ENCODE measurements at regions not wholly inside any gene's neighbourhood (a gene's known extent, or its start where the extent isn't known, plus 50 kb on each side); places are given as distances from the start of the nearest gene placed in this dataset.

DNA sequence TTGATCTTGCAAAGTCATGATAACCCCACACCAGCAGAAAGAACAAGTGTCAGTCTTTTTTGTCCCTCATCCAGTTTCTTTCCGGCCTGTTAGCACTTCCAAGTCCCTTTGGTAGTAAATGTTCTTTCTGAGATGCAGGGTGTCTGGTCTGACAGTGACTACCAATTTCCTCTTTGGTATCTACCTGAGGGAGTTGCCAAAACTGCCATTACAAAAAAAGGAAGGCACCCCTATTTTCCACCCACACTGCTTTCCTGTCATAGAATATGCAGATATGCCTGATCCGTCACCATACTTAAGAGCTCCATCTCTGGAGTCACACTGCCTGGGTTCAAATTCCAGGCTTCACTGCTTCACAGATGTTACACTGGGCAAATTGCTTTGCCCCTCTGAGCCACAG, 72.4 kb downstream of the ZNF281 start:
- Histone ChIP-seq H3K4me3 (ENCODE audit: extremely low read depth in 1 of 4, insufficient read depth in 2 of 4, low read depth in 3 of 4, low read length in 4 of 4) (no peak overlapping the region), H3K23me2 (ENCODE audit: low read depth, low read length) (no peaks in the 10 kb centered on the region), H3K9me3 (ENCODE audit: insufficient read depth in 2 of 2, low read depth in 1 of 2, low read length in 1 of 2) (no peaks in the 10 kb centered on the region), H3K56ac (replicated peaks; ENCODE audit: insufficient read length, low read depth, low read length) (no peak overlapping the region), H3K23ac (ENCODE audit: insufficient read length) (no peak overlapping the region), H3K4ac (replicated peaks; ENCODE audit: insufficient read length, low read depth, low read length) (no peak overlapping the region), H3K9ac (replicated peaks in 1 of 4; ENCODE audit: extremely low read depth in 1 of 4, low read depth in 3 of 4, low read length in 3 of 4) (no peak overlapping the region), H3K14ac (ENCODE audit: insufficient read length) (no peak overlapping the region), H2AK5ac (ENCODE audit: low read depth, low read length) (no peak overlapping the region), H2BK12ac (ENCODE audit: low read depth, low read length) (peak overlapping the region; percentile 21; the same call in 1 of the 2 replicates), H3K27me3 (replicated peaks in 1 of 4; ENCODE audit: control insufficient read depth in 3 of 4, extremely low read depth in 1 of 4, insufficient read depth in 3 of 4, low read length in 3 of 4) (no peaks in the 10 kb centered on the region), H3K27ac (ENCODE audit: low read depth, low read length) (no peak overlapping the region), H2BK5ac (ENCODE audit: low read depth, low read length) (no peak overlapping the region), H3K4me1 (replicated peaks in 1 of 4; ENCODE audit: control insufficient read depth in 3 of 4, insufficient read depth in 4 of 4, low read length in 3 of 4) (peaks cover 0 to 10% (median 6%) of the 10 kb centered on the region in 4 experiments; a peak in 2 of 7 replicates), H3K36me3 (ENCODE audit: control insufficient read depth in 2 of 4, insufficient read depth in 4 of 4, low read length in 3 of 4) (no peaks in the 10 kb centered on the region), H2BK120ac (replicated peaks; ENCODE audit: low read depth, low read length) (no peak overlapping the region), H4K20me1 (replicated peaks in 1 of 2; ENCODE audit: control insufficient read depth in 1 of 2, insufficient read depth in 2 of 2, low read length in 2 of 2) (no peaks in the 10 kb centered on the region), H2AFZ (ENCODE audit: low read length) (no peak overlapping the region), H2BK15ac (ENCODE audit: low read length) (no peak overlapping the region), H2BK20ac (ENCODE audit: low read length) (peak overlapping the region; percentile 76; the same call in 1 of the 2 replicates), H3K4me2 (ENCODE audit: insufficient read depth in 1 of 2, low read depth in 2 of 2, low read length in 2 of 2) (no peak overlapping the region), H3K18ac (ENCODE audit: extremely low read depth, low read length) (no peak overlapping the region), H4K91ac (replicated peaks; ENCODE audit: insufficient read length, low read length) (no peak overlapping the region), H3K79me2 (ENCODE audit: control insufficient read depth in 1 of 2, insufficient read depth in 2 of 2, low read length in 2 of 2) (no peaks in the 10 kb centered on the region), H3K79me1 (ENCODE audit: low read depth, low read length) (no peaks in the 10 kb centered on the region), H4K5ac (ENCODE audit: insufficient read length, low read depth, low read length) (no peak overlapping the region), H4K8ac (ENCODE audit: extremely low read depth, insufficient read depth, low read length) (no peak overlapping the region)
- WGBS, 2 experiments (ENCODE audit: extremely low coverage in 1 of 2, insufficient coverage in 1 of 2, insufficient read length in 1 of 2, insufficient replicate concordance in 2 of 2, low coverage in 1 of 2, low lambda C conversion rate in 2 of 2, missing lambda C conversion rate in 1 of 2) = 81% methylated on average over 2 of the region's 2 CpGs; no CpG with 5 or more reads in 1 of the 2 experiments
- CTCF ChIA-PET (ENCODE audit: partially characterized antibody) = interaction anchor here (1.1 to 1.9 kb wide), 4 partner anchors 8 to 58 kb away, joined by 4 to 5 read pairs (median 5); no protein-coding TSS in a partner anchor
- TF ChIP-seq ZNF274 (IDR thresholded peaks at IDR 0.05; ENCODE audit: borderline replicate concordance, extremely low read depth, low read length) = no peak
- no peak for TF ChIP-seq TAF1 (IDR thresholded peaks at IDR 0.05; ENCODE audit: low read depth, low read length)
- TF ChIP-seq SUZ12 (IDR thresholded peaks at IDR 0.05; ENCODE audit: low read length) = no peak
- TF ChIP-seq TCF12 (IDR thresholded peaks at IDR 0.05; ENCODE audit: low read depth, low read length) = no peak
- FAIRE-seq = no peak
- POLR2A ChIA-PET (ENCODE audit: partially characterized antibody) = interaction anchor here (0.6 to 1.5 kb wide), 6 partner anchors 18 to 99 kb away, joined by 3 to 7 read pairs (median 5); no protein-coding TSS in a partner anchor
- no peak for DNase-seq (ENCODE audit: low read depth in 1 of 2, low spot score in 2 of 2)

Data from H1 (cell line).